ENCODE measurements at regions not wholly inside any gene's neighbourhood (a gene's known extent, or its start where the extent isn't known, plus 50 kb on each side); places are given as distances from the start of the nearest gene placed in this dataset.

- TF ChIP-seq, protein P1, sequence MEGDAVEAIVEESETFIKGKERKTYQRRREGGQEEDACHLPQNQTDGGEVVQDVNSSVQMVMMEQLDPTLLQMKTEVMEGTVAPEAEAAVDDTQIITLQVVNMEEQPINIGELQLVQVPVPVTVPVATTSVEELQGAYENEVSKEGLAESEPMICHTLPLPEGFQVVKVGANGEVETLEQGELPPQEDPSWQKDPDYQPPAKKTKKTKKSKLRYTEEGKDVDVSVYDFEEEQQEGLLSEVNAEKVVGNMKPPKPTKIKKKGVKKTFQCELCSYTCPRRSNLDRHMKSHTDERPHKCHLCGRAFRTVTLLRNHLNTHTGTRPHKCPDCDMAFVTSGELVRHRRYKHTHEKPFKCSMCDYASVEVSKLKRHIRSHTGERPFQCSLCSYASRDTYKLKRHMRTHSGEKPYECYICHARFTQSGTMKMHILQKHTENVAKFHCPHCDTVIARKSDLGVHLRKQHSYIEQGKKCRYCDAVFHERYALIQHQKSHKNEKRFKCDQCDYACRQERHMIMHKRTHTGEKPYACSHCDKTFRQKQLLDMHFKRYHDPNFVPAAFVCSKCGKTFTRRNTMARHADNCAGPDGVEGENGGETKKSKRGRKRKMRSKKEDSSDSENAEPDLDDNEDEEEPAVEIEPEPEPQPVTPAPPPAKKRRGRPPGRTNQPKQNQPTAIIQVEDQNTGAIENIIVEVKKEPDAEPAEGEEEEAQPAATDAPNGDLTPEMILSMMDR (IDR thresholded peaks at IDR 0.05; ENCODE audit: insufficient read depth, low read length, poor library complexity, severe bottlenecking): no peak
- TF ChIP-seq EZH2phosphoT487 (conservative IDR thresholded peaks at IDR 0.05; ENCODE audit: low read length): no peak
These were observed 576.9 kb downstream of the TDRD15 start for GRCh38 chr2:21700644-21701043.
